Liver (tissue), 8 donors: ENCODE measurements at regions not wholly inside any gene's neighbourhood (a gene's known extent, or its start where the extent isn't known, plus 50 kb on each side); places are given as distances from the start of the nearest gene placed in this dataset.

Source experiments
- DNase-seq: peaks from one replicate; pipeline ENCODE4 v3.0.0-alpha.2; 2017; ENCODE audit warnings: low spot score
- H3K27ac ChIP-seq, 2 donors: one replicate each; pipeline ENCODE4 v1.7.0; 2013; ENCODE audit warnings: inconsistent platforms in 2 of 2, low read length in 2 of 2, control low read depth in 1 of 2, low read depth in 1 of 2, mild to moderate bottlenecking in 1 of 2
- H3K27me3 ChIP-seq, 4 donors: one replicate each; pipeline versions ENCODE4 v1.6.1 to v1.7.0; 2013; ENCODE audit warnings: low read length in 3 of 4, inconsistent platforms in 1 of 4, mild to moderate bottlenecking in 1 of 4, moderate library complexity in 1 of 4; ENCODE audit not compliant: control insufficient read depth in 4 of 4, insufficient read depth in 4 of 4
- H3K36me3 ChIP-seq, 4 donors: one replicate each; pipeline versions ENCODE4 v1.6.1 to v1.7.0; 2013; ENCODE audit warnings: low read length in 3 of 4, mild to moderate bottlenecking in 3 of 4, low read depth in 1 of 4, moderate library complexity in 1 of 4; ENCODE audit not compliant: control insufficient read depth in 4 of 4, insufficient read depth in 3 of 4
- H3K4me1 ChIP-seq, 4 donors: one replicate each; pipeline versions ENCODE4 v1.6.1 to v1.7.0; 2013; ENCODE audit warnings: low read length in 3 of 4, mild to moderate bottlenecking in 3 of 4, moderate library complexity in 1 of 4; ENCODE audit not compliant: control insufficient read depth in 4 of 4, insufficient read depth in 4 of 4
- H3K4me3 ChIP-seq, 3 donors: one replicate each; pipeline versions ENCODE4 v1.6.1 to v1.7.0; 2013; ENCODE audit warnings: low read length in 3 of 3, control low read depth in 1 of 3, low read depth in 1 of 3, mild to moderate bottlenecking in 1 of 3
- H3K9ac ChIP-seq, 2 donors: one replicate each; pipeline ENCODE4 v1.7.0; 2013; ENCODE audit warnings: low read length in 2 of 2, mild to moderate bottlenecking in 2 of 2, moderate library complexity in 2 of 2, control low read depth in 1 of 2, low read depth in 1 of 2
- H3K9me3 ChIP-seq, 4 donors: one replicate each; pipeline versions ENCODE4 v1.6.1 to v1.7.0; 2013; ENCODE audit warnings: low read length in 3 of 4; ENCODE audit not compliant: control insufficient read depth in 4 of 4
- CTCF ChIP-seq: fragments of 150-350 bp; IDR thresholded peaks from 2 replicates; pipeline ENCODE4 v1.5.1; 2017; ENCODE audit warnings: improper control_type of control experiment, low read depth, low read length; ENCODE audit not compliant: missing input control
- EGR1 ChIP-seq, 2 donors: IDR thresholded peaks; 2 replicates each; pipeline ENCODE4 v1.6.1; 2016 to 2018; ENCODE audit warnings: antibody characterized with exemption in 2 of 2, low read depth in 2 of 2
- FOXA1 ChIP-seq: IDR thresholded peaks from 2 replicates; pipeline ENCODE4 v1.6.1; 2016; ENCODE audit warnings: antibody characterized with exemption
- FOXA2 ChIP-seq: IDR thresholded peaks from 2 replicates; pipeline ENCODE4 v1.6.1; 2016; ENCODE audit warnings: antibody characterized with exemption
- JUND ChIP-seq, 2 donors: IDR thresholded peaks; 2 replicates each; pipeline ENCODE4 v1.6.1; 2016; ENCODE audit warnings: antibody characterized with exemption in 2 of 2
- REST ChIP-seq: IDR thresholded peaks from 2 replicates; pipeline ENCODE4 v1.6.1; 2016; ENCODE audit warnings: antibody characterized with exemption, mild to moderate bottlenecking
- RXRA ChIP-seq, 2 donors: IDR thresholded peaks; 2 replicates each; pipeline ENCODE4 v1.6.1; 2017 to 2018; ENCODE audit warnings: antibody characterized with exemption in 2 of 2, mild to moderate bottlenecking in 1 of 2
- SP1 ChIP-seq: IDR thresholded peaks from 2 replicates; pipeline ENCODE4 v1.6.1; 2018; ENCODE audit warnings: antibody characterized with exemption, mild to moderate bottlenecking
- TAF1 ChIP-seq: conservative IDR thresholded peaks from 2 replicates; pipeline ENCODE4 v1.6.1; 2016; ENCODE audit warnings: antibody characterized with exemption, mild to moderate bottlenecking
- YY1 ChIP-seq: IDR thresholded peaks from 2 replicates; pipeline ENCODE4 v1.6.1; 2016; ENCODE audit warnings: antibody characterized with exemption, mild to moderate bottlenecking
- ZBTB33 ChIP-seq: IDR thresholded peaks from 2 replicates; pipeline ENCODE4 v1.6.1; 2016; ENCODE audit warnings: antibody characterized with exemption
- WGBS: extraction: QIAGEN DNeasy Blood & Tissue Kit; methylation state at CpG from one replicate; pipeline ENCODE4 v1.1.7; 2013; 5-methylcytosine and 5-hydroxymethylcytosine counted together
- donor health status: healthy.
- donor health status: healthy.
- donor health status: healthy.
- donor health status: healthy.
- donor health status: healthy.

- H3K36me3 ChIP-seq: no peaks in the 10 kb centered on the region
- TF ChIP-seq YY1 (no peak), ZBTB33 (no peak), JUND (IDR thresholded peaks at IDR 0.05) (no peak), EGR1 (IDR thresholded peaks at IDR 0.05; ENCODE audit: low read depth in 2 of 2) (no peak), CTCF (no peak), FOXA2 (no peak), FOXA1 (no peak), REST (no peak), SP1 (no peak)
- no peaks in the 10 kb centered on the region for H3K4me1 ChIP-seq
- H3K9ac ChIP-seq: no peak overlapping the region
- DNase-seq: no peak
- no peaks in the 10 kb centered on the region for H3K9me3 ChIP-seq
- 74% methylated on average over 3 of the region's 3 CpGs for WGBS
- no peak overlapping the region for H3K27ac ChIP-seq
- no peak overlapping the region for H3K4me3 ChIP-seq
- peaks cover 0 to 6% (median 0%) of the 10 kb centered on the region in 4 donors for H3K27me3 ChIP-seq
Measured at GRCh38 chr12:112728864-112729263, 62.7 kb upstream of the RPH3A start.

GRCh38 chr12:112734859-112735695 is 56.5 kb upstream of the RPH3A start:
- DNase-seq: no peak
- TF ChIP-seq RXRA (IDR thresholded peaks at IDR 0.05) (no peak), TAF1 (no peak)
- H3K9me3 ChIP-seq: no peaks in the 10 kb centered on the region
- no peaks in the 10 kb centered on the region for H3K4me1 ChIP-seq
- peaks cover 0 to 16% (median 0%) of the 10 kb centered on the region in 4 donors for H3K27me3 ChIP-seq
- no peaks in the 10 kb centered on the region for H3K36me3 ChIP-seq
- H3K4me3 ChIP-seq: no peak overlapping the region
- H3K27ac ChIP-seq: no peak overlapping the region
- H3K9ac ChIP-seq: no peak overlapping the region
- 64% methylated on average over 12 of the region's 12 CpGs for WGBS
